HG02678 (cell line): ENCODE measurements at regions not wholly inside any gene's neighbourhood (a gene's known extent, or its start where the extent isn't known, plus 50 kb on each side); places are given as distances from the start of the nearest gene placed in this dataset.

ENCODE experiments used
- ATAC-seq: cut with Tn5 transposase; IDR thresholded peaks from one replicate; pipeline ENCODE4 v1.9.1; 2021; ENCODE audit warnings: mild to moderate bottlenecking, moderate library complexity; ENCODE audit not compliant: unreplicated experiment

DNA sequence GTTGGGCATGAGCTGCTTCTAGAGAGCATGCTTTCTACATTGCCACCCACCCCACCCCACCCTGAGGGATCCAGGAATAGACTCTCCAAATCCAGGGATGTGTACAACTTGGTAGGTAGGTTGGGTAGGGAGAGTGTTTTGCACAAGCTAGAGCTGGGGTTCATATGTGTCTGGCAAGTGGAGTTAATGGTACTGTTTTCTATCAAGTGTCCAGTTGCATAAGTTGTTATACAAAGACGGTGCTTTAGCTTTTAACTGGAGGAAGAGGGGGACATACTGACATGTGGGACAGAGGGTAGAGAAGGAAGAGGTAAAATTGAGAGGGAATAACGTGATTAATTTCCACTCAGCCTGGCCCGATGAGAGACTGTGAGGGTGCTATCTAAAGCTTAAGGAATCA, 51.0 kb upstream of the TNC start:
- ATAC-seq = no peak

DNA sequence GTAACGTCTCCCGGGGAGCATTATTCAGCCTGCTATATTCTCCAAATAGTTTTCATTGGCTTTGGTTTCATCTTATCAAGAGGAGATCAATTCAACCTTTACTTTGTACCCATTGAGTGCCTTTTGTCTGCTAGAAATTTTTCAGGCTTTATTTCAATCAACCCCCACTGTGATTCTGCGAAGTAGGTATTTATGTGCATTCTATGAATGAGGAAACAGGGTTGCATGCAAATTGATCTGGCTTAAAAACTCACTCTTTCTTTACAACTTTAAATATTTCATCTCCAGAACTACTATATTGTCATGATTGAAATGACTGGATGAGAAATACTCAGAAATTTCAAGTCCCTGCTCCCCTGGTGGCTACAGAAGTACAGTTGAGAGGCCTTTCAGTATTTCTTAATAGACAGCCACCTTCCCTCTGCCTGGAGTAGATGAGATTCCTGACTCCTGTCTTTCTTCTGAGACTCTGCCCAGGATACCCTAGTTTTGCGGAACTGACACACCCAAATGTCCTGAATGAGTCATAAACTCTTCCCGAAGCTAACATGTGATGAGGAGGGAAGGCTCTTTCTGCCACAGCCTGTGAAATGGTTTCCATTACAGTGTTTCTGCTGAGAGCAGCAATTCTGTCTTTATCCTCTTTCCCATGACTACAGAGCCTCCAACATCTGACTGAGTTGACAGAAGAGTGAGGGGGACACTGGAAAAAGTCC, 52.6 kb upstream of the TNC start:
- ATAC-seq = no peak

DNA sequence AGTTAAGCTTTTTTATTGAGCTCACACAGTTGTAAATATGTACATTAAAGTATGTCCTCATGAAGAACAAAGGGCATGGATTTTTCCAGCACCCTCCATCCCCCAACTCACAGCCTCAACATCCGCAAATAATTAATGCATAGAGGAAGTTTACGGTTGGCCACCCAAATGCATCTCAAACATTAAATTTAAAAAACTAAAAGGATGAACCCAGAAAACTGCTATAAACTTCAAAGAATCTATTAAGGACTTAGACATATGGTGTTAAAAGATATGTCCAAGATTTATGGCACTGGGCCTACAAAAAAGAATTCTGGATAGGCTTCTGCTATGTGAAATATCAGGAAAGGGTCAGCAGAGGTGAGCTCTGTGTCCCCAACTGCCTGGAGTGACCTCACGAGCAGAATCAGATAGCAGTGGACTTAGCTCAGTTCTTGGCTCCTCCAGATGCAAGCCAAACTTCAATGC, 54.0 kb upstream of the TNC start:
- no peak for ATAC-seq

DNA sequence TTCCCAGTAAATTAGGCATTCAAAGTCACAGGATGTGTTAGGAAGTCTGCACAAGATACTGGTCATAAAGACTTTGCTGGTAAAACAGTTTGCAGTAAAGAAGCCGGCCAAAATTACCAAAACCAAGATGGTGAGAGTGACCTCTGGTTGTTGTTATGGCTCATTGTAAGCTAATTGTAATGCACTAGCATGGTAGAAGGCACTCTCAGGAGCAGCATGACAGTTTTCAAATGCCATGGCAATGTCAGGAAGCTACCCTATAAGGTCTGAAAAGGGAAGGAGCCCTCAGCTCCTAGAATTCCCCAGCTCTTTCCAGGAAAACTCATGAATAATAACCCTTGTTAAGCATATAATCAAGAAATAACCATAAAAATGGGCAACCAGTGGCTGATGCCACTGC, 64.3 kb upstream of the TNC start:
- no peak for ATAC-seq

DNA sequence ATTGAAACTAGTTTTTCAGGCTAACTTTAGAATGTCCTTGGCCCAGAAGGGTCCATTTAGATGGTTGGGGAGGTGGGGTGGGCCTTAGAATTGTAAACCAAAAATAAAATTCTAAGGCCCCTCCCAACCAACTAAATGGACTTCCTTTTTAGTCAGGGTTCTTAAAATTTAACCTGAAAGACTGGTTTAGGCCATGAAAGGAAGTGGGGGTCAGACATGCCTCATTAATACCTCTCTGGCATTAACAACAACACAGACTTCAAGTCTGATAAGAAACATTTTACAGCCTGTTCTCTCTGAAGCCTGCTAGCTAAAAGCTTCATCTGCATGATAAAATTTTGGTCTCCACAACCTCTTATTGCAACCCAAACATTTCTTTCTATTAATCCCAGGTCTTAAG, 65.5 kb upstream of the TNC start:
- ATAC-seq = no peak

DNA sequence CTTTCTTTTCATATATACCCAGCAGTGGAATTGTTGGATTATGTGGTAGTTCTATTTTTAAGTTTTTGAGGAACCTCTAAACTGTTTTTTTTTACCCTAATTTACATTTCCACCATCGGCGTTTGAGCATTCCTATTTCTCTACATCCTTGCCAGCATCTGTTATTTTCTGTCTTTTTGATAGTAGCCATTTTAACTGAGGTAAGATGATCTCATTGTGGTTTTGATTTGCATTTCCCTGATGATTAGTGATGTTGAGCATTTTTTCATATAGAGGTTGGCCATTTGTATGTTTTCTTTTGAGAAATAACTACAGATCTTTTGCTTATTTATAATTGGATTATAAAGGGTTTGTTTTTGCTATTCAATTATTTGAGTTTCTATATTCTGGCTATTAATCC, 71.7 kb upstream of the TNC start:
- ATAC-seq = no peak

DNA sequence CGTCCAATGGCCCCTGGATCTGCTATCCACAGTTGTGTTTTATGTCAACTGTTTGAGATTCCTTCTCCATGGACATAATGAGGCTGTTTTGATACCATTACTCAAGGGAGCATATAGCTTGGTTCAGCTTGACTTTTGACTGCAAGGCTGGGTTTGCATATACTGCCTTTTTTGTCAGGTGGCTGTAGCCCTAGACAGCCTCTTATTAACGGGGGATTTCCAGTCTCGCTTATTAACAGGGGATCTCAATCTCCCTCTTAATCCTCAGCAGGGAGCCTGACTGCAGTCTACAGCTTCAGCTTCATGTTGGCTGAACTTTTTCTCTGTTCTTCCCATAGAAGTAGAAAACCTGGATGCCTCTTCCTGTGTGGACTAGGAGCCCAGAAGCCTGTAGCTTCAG, 73.7 kb upstream of the TNC start:
- no peak for ATAC-seq

DNA sequence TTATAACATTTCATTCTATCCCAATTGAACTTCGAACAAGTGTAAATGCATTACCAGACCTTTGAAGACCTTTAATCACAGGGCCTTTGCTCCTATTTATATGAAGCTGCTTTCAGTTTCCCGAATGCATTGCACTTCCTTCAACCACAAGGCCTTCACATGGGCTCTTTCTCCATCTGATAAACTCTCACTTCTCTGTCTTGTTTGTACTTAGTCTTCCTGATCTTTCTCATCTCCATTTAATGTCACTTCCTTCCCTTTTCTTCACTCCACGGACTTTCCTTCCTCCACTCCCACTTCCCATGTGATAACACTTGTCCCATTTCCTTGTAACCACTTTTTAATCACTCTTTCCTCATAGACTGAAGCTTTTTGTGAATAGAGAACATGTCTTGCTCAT, 74.3 kb upstream of the TNC start:
- ATAC-seq = no peak

DNA sequence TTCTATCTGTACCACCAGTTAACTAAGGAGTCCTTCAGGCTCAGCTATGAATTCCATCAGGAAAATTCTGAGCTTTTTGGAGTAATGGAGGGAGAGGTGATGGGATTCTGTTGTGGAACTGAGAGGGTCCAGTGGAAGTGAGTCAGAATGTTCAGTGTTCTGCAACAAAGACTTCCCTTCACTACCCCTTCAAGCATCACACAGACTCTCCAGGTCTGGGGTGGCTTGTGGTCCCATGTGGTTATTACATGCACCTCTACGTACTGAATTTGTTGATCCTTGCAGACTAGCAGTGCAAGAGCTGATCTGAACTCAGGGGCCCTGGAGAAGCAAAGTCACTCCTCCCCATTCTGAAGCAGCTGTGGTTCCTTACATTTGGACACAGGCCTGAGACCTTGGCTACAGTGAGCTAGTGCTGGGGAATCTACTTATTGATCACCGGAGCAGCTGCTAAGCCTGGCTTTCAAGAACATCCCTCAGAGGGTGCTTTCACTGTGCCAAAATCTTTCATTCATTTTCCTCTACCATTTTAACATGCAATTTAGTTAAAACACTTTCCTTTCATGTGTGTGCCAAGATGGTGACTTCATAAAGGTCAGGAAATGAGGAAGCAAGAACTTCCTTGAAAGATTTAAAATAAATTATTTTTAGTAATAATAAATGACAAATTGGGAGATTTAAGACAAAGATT, 75.0 kb upstream of the TNC start:
- peak; percentile 54 for ATAC-seq

DNA sequence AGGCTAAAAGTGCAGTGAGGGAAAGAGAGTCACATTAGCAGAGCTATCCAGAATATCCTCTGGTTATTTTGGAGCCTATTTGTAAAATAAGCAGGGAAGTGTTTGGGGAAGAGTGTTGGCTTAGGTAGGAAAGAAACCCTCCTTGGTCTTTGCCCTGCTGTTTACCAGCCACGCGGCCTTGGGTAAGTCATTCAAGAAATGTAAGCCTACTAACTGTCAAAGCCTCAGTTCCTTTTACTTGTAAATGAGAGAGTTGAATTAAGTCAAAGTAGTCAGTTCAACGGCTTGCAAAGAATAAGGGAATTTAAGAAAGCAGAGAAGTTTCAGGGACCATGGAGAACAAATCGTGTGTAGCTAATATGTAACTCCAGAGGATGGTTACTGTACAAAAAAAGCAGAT, 75.8 kb upstream of the TNC start:
- no peak for ATAC-seq

DNA sequence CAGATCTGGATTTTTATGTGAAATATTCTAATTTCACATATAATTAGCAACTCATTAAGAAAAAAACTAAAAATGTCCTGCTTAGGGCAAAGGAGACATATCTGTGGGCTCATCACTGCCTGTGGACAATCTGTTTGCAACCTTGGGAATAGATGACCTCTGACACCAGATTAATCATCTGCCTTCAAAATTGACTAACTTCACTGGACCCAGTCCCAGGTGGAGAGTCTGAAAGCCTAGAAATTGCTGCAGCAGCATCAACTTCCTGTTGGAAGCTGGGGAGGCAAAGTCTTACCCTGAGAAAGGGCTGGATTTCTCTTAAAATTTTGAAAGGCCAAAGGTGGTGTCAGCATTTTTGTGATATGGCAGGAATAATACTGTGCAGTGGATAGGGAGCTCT, 76.3 kb upstream of the TNC start:
- ATAC-seq = no peak

DNA sequence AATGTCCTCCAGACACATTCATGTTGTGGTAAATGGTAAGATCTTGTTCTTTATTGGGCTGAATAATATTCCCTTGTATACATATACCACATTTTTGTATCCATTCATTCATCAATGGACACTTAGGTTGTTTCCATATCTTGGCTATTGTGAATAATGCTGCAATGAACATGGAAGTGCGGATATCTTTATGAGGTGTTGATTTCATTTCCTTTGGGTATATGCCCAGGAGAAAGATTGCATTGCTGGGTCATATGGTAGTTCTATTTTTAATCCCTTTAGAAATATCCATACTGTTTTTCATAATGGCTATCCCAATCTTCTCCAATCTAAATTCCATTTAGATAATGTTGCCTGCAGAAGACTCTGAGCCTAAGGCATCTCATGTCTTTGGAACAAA, 78.0 kb upstream of the TNC start:
- no peak for ATAC-seq

DNA sequence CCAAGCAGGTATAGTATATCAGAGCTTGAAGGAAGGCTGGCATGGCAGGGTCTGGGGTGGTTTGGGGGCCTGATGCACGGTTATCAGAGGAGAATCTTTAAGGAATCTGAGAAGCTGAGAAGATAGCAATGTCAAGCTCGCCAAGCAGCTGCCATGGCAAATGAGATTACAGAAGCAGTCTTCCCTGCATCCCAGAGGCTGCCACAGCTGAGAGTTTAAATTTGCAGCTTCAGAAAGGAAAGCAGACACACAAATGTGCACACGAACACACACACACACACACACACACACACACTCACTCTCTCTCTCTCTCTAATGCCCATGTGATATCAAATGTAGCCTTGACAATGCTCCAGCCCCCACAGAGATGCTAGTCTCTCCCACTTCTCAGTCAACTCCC, 79.0 kb upstream of the TNC start:
- no peak for ATAC-seq

DNA sequence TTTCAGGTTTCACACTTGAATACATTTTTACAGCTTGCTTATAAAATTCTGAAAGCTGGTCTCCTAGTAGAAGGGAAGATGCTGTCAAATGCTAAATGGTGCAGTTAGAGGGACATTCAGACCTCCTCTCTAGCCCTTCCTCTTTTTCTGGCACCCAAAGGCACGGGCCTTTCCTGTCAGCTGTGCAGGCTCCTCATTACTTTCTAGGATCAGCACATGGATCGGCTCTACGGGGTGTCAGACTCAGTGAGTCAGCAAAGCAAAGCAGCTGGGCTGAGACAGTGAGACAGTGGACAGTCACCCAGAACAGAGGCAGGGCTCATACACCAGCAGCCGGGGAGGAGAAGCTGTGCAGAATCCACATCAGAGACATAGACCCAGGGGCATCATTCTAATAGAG, 80.0 kb upstream of the TNC start:
- no peak for ATAC-seq

DNA sequence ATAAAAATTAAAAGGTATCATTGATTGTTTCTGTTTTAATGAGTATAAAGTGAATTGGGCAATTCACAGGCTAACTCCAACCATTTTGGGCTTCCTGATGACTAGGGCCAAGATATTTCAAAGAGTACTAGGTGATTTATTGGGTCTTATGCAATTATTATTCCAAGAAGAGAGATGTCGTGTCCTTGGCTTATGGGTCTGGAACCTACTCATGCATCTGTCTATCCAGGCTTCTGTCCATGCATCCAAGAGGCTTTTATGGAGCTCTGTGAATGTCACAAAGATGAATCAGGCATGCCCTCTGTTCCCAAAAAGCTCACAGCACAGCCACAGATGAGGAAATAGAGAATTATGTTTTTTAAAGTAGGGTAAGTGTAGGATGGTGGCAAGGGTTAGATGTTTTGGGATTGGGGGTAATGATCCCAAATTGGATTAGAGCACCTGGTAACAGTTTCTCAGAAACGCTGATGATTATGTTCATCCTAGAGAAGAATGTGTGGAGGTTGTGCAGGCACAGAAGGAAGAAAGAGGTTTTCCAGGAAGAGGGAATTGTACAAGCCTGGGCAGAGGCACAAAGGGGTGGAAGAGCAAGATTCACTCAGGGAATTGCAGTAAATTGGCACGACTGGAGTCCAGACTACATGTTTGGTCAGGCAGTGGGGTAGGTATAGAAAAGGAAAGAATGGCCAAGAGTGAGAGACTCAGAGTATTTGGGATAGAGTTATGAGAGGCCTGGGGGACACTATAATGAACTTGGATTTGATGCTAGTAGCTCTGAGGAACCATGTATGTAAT, 83.0 kb upstream of the TNC start:
- ATAC-seq = no peak

DNA sequence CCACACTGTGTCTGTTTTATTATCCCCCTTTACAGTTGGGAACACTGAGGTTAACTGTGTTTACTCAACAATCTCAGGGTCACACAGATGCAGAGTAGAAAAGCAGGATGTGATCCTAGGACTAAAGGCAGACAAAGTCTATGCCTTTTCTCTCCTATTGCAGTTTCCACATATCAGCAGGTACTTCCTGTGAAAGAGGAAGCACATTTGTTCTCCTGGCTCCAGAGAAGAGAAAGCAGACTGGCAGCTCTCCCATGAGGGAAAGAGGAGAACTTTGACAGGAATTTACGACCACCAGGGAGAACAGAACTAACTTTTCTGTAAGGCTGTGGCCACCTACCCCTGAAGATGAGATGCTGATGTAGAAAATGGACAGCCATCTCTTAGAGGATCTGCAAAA, 84.2 kb upstream of the TNC start:
- no peak for ATAC-seq

DNA sequence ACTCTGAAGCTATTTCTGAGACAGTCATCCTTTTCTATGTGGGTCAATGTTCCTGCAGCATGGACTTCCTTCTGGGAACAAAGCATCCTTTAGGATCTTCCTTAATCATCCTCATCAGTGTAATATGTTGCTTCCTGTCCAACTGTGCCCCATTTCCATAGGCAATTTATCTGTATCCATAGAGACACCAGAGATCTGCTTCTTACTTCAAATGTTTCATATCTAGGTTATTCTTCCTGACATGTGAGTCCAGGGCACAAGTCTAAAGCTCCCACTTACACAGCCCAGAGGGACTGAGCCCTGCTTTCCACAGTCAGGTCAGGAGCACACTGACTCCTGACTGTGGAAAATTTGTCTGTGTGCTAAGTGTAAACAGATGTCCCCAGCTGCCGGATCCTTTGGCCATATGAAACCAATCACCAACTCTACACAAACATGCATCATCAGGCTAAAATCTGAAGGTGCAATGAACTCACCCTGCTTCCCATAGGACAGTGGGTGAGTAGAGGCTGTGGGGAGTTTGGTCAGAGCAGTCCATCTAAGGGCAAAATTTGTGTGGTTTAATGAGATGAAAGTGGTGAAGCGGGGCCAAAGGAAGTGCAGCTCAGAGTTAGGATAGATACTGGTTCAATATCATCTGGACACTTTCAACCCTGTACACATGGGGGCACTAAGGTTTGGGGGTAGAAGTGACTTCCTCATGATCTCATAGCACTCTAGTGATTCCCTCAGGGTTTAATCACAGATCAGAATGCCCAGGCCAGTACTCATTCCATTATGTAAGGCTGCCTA, 85.2 kb upstream of the TNC start:
- ATAC-seq = no peak

DNA sequence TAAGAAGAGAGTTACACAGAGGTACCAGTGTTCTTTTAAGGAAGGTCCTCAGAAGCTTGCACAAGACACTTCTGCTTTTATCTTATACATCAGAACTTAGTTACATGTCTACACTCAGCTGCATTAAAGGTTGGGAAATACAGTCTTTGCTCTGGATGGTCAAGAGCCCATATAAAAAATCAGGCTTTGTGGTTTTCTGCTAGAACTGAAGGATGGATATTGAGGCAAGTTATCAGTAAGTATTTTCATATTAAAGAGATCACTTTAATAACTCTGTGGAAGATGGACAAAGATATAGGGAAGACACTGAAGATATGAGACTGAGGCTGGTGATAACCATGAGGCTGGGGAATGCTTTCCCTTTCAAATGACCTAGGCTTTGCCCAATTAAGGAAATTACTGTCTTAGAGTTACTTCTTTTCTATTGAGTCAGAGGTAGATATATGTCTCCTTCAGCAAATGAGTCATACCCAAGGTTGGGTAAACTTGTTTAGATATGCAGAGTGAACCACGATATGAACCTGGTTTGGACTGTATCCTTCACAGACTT, 87.0 kb upstream of the TNC start:
- peak; percentile 52 for ATAC-seq

DNA sequence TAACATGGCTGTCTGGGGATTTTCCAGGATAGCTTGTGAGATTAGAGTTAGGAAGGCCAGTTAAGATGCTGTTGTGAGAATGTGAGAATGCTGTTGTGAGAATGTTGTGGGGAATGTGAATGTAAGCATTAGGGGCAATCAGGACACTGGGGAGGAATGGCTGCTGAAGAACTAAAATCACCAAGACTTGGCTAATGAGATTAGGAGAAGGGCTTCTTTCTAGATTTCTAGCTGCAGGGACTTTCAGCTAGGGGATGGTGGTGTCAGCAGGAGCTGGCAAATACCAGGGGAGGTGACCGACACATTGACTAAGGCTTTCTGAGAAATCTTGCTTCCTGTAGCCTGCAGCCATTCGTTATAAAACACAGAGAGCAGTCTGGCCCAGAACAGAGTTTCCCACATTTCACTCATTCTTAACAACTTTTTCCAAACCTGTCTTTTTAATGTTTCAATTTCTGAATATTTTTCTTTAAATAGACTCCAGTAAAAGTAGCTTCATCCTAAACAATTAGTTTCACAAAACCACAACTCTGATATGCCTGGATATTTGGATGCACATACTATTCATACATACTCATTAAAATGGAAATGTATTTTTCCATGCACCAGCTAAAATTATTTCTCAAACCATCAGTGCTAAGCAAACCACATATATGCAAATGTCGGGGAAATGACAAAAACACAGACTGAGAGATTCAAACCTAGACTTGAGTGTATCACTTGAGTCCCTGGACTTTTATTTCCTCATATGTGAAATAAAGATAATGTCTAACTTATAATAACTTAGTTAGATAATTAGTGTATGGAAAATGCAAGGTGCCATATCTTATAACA, 89.3 kb upstream of the TNC start:
- ATAC-seq = peak; percentile 36

DNA sequence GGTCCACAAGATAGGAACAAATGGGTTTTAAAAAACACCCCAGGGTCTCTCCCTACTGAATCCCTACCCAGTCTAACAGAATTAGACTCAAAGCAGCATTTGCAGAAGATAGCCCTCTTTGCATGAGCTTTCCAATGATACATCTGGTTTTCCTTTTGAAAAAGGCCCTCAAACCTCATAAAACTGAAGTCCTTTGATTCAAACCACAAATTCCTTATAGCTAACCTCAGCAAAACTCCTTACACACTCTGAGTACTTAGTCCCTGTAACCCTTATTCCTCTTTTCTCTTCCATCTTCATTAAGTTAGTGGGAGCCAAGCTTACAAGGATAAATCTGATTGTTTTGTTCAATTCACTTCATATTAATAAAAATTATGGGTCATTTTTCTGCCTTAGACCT, 90.5 kb upstream of the TNC start:
- no peak for ATAC-seq
